RPMI8226 (cell line): ENCODE measurements at regions not wholly inside any gene's neighbourhood (a gene's known extent, or its start where the extent isn't known, plus 50 kb on each side); places are given as distances from the start of the nearest gene placed in this dataset.
A peak's percentile ranks its signal among the peaks of the same experiment; 100 is the strongest.

Source experiments
- DNase-seq: peaks from one replicate; pipeline ENCODE4 v3.0.0-alpha.2; 2015

- DNase-seq: no peak
These were observed 132.7 kb upstream of the IFNGR1 start for GRCh38 chr6:137351890-137352289.

DNA sequence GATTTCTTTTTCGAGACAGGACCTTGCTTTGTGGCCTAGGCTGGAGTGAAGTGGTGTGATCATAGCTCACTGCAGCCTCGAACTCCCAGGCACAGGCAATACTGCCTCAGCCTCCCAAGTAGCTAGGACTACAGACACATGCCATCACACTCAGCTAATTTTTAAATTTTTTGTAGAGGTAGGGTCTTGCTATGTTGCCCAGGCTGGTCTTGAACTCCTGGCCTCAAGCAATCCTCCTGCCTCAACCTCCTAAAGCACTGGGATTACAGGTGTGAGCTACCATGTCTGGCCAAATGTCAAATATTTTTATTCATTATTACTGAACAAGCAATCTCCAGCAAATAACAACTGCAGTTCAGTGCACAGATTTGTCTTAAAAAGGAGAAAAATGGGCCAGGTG is 131.7 kb upstream of the IFNGR1 start:
- DNase-seq: no peak

GRCh38 chr6:137349856-137350830 is 131.0 kb upstream of the IFNGR1 start:
- DNase-seq: no peak

DNA sequence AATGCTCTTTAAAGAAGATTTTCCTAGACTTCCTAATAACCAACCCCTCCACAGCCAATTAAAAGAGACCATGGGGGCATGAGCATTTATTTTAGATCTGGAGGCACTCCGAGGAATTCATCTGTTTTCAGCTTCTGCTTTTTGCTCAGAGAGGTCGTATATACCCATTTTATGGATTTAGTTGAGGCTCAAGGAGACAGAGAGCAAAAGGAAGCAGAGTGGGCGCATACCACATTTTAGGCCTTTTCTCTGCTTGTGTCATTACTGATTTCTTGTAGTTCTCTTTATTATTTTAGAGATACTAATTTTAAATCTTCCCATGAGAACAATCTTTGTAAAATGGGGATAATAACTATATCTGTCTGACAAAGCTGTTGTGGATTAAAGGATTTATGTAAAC is 129.6 kb upstream of the IFNGR1 start:
- DNase-seq: no peak

DNA sequence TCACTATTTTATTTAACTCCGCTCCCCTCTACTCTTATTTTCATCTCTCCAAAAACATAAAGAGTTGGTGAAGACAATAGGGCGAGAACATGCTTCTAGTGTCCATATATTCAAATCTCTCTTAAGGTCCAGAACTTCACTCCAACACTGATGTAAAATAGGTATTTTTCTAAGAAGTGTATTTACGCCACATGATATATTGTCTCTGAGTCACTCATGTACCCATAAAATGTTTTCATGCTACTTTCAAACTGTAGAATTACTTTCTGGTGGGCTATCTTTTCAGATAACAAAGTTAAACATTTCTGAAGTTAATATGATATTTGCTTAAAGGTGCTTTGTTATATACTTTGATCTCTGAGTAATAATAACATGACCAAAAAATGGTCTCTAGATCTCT is 124.1 kb upstream of the IFNGR1 start:
- no peak for DNase-seq

GRCh38 chr6:137342607-137343190 is 123.5 kb upstream of the IFNGR1 start:
- no peak for DNase-seq

DNA sequence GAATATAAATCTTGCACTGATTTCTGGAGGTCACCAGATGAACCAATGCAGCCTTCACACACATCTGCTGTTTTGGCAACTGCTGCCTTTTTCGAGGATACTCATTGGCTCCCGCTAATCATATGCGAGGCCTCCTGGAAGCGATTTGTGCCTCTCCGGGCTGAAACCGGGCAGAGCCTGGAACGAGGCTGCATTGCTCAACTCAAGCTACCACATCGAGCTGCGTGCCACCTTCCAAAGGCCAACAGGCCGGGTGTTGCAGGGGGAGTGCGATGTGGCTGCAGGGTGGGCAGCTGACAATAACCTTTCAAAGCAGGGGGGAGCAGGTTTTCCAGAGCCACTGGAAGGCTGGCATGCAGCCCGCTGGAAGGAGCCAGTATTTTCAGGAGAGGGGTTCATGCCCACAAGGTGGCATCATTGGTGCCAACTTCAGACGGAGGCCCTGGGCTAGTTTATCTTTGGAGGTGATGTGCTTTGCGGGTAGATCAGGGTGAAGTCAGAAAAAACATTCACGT is 122.6 kb upstream of the IFNGR1 start:
- no peak for DNase-seq

DNA sequence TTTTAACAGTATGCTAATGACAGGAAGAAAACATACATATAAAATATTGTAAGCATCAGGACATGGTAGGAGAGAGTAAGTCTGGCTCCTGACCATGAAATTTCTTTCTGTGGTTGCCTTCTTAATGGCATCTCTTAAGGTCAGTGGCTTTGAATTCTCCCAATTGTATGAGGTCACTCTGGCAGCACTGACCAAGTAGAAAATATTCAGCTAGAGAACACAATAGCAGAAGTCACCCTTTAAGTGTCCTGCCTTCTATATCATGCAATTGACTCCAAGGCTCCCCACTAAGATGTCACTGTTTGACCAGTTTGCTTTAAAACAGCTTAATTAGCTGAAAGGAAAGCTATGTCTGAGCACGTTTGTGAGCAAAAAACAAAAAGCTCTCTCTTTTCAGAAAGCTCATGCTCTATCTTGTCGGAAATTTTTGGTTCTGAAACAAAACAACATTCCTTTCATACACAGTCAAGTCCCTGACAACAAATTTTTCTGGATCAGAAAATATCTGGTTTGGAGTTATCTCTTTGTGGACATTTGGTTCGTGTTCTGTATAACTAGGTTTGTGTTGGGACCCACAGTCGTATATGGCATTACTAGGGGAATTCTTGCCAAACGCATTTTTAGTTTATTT is 120.9 kb upstream of the IFNGR1 start:
- no peak for DNase-seq

GRCh38 chr6:137334884-137335283 is 115.7 kb upstream of the IFNGR1 start:
- DNase-seq: no peak

DNA sequence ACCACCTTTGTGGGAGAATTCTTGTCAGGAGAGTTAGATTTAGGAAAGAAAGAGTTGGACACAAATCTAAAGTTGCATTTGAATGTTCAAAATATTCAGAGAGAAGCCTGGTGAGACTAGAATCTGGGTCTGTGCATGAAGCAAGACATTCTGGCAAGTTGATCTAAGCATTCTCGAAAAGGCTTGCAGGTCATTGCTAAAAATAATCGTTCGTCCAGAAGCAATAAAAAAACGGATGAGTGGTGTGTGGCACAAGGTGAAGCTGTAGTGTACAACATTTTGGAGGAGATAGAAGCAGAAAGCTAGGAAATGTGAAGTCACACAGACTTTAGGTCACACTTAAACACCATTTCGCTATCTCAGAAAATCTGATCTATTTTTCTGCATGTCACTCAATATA is 114.9 kb upstream of the IFNGR1 start:
- no peak for DNase-seq

GRCh38 chr6:137332637-137333280 is 113.6 kb upstream of the IFNGR1 start:
- DNase-seq: no peak

- DNase-seq: no peak
These were observed 104.7 kb upstream of the IFNGR1 start for GRCh38 chr6:137323860-137324259.

DNA sequence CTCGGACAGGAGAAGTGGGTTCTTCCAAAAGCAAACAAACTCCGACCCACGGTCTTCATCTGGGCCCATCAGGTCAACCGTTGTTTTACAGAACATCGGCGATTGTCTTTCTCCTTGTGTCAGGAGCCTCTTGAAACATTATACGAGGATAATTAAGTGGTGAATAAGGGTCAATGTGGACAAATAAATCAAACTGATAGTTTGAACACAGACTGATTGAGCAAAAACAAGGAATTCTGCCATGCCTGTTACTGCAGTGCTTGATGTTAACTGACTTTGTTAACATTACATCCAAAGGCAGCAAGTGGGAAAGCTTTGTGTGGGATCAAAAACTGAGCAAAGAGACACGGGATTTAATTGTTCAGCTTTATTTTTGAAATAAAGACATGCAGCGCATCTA is 101.1 kb upstream of the IFNGR1 start:
- no peak for DNase-seq

DNA sequence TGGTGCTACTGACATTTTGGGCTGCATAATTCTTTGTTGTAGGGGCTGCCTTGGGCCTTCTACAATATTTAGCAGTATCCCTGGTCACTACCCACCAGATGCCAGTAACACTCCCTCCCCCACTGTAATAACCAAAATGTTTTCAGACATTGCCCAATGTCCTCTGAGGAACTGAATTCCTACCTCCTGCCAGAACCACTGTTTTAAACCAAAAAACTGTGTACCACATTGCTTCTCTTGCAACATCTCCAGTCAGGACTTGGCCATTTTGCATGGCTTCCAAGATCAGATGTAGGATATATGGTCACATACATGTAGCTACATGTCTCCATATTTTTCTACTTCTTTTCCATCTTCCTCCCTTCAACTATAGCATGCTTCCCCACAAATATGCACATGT is 97.4 kb upstream of the IFNGR1 start:
- no peak for DNase-seq

DNA sequence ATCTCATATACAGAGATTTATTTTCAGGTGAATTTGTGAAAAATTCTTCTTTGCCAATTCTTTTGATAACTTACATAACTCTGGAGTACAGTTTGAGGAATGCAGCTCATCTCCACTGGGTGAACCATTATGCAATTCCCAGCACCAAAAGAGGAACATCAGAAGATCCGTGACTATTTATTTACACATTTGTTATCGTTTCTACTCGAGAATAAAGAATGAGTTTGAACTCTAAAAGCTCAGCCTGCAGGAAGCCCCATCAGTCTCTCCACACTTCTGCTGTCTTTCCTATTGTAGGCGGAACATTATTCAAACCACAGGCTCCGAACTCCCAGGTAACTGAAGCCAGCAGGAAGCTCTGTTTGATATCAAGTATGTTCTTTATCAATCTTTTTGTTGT is 95.9 kb upstream of the IFNGR1 start:
- DNase-seq: no peak

DNA sequence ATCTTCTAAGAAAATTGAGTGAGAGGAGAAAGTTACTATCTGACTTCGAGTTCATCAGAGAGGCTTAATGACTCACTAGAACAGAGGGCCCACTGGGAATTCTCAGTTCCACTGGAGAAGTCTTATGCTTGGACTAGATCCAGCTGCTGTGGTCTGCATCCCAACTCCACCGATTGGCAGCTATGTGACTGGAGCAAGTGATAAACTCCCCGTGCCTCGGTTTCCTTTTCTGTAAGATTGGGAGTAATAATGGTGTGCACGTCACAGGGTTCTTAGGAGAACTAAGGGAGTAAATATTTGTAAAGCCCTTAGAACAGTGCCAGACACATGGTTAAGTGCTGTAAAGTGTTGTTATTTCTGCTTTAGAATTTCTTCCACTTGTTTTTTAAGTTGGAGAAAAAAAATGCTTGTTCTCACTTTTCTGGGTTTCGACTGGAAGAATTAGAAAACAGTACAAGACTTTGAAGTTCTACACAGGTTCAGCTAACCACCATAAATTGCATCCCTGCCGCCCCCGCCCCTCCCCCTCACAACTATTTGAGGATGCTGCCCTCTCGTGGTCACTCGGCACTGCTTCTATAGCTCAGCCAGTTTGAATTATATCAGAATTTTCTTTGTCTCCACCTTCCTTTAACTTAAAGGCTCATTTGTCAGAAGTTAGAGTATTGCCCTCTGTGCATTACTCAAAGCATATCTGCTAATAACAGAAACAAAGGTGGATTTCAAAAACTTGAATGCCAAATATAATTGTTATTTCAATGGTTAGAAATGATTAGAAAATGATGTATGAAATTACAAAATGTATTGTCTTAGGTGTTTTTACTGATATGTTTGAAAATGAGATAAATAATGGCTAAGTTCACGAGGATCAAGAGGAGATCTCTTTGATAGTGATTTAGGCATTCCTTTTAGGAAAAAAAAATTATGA is 95.0 kb upstream of the IFNGR1 start:
- peak; percentile 65 for DNase-seq

- no peak for DNase-seq
These were observed 94.0 kb upstream of the IFNGR1 start for GRCh38 chr6:137313211-137313610.

- DNase-seq: no peak
These were observed 92.8 kb upstream of the IFNGR1 start for GRCh38 chr6:137311940-137312339.

GRCh38 chr6:137309078-137309762 is 90.0 kb upstream of the IFNGR1 start:
- peak; percentile 78 for DNase-seq

DNA sequence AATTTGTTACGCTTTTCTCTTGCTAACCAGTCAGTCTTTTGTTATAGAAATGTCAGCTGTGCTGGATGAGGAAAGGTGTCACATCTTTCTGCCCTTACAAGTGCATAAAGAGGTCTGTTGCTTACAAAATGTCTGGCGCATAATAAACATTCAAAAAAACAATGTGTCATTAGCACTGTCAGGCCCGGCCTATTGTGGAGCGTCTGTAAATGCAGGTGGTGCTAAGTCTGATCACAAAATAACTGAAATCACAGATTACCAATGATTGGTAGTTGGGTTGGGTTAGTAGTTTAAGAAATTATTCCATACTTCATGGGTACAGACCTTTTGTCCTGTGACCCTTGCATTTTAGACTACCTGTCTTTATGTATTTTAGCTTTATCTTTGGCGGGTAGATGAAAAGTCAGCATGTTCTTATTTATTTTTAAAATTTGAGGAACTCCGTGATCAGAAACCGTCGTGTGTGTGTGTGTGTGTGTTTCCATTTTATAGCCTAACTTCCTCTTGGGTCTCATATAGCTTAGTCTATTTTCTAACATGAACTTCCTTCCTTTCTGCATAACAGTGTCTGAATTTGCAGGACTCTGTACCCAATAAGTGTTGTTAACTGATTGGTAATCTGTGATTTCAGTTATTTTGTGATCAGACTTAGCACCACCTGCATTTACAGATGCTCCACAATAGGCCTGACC is 88.1 kb upstream of the IFNGR1 start:
- DNase-seq: no peak

DNA sequence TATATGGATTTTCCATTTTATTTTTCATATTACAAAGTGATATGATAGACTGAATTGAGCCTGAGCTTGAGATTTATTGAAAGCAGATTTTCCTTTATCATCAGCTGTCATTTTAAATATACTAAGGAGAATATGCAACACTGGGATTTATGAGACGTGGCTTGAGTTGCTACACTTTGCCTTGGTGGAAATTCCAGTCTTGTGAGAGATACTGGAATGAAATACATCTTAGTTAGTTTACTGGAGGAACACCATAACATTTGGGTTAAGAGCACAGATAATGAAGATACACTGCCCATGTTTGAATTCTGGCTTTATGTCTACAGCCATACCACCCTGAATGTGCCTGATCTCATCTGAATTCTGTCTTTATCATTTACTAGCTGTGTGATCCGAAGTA is 86.5 kb upstream of the IFNGR1 start:
- DNase-seq: no peak
